ENCODE measurements at regions not wholly inside any gene's neighbourhood (a gene's known extent, or its start where the extent isn't known, plus 50 kb on each side); places are given as distances from the start of the nearest gene placed in this dataset.

DNA sequence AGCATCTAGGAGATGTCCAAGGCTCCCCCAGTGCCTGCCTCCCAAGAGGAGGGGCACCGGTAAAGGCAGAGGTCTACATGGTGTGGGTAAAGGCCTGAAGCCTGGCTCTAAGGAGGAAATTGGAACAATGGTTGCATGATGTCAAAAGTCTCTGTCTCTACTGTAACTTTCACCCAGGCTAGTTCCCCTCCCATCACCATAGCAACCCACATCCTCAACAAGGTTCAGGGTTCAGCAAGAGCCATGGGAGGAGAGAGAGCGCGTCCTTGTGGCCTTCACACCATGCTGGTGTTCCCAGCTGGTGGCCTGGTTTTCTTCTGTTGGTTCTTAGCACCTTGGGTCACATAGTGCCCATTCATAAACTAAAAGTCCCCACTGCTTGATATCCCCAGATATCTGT lies 196.7 kb upstream of the CDH5 start:
- DNase-seq, result no peak

DNA sequence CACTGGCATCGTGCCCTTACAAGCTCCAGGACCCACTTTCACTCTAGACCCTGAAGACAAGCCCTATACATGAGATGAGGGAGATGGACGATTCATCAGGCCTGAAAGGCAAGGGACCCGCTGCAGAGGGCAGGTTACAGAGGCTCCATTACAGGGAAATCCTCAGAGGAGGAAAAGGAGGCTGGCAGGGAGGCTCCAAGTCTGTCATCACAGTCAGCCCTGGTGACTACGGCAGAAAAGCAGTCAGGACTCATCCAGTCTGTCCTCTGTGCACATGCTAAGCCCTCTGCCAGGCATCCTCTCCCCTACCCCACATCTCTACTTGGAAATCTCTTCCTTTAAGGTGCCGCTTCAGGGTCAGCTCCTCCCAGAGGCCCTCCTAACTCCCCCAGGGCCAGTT lies 197.7 kb upstream of the CDH5 start:
- DNase-seq, result no peak

DNA sequence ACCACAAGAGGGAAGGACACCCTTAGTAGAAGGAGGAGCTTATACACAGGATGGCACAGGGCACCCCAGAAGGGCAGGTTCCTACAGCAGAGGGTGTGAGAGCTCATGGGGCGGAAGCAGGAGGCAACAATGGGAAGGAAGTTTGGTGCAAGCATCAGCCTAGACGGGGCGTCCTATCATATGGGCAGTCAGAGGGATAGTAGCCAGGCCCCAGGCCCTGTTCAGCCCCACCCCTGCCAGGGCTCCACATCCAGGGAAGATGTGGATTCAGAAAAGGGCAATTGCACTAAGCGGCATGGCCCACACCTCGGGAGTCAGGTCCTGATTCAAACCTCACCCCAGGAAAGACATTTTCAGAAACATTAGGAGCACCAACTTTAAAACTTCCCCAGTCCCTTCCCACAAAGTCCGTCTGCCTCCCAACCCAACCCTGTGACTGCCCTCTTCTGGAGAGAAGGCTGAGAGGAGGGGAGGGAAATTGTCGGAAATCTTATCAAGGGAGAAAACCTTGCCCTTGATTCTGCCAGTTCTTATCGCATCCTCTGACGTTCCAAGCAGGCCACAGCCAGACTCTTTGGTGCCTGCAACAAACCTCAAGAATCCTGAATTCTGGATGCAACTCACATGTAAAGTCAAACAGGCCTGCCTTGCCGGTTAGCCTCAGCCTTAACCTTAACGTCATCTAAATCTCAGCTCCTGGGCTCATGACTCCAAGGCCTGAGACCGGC lies 198.8 kb upstream of the CDH5 start:
- no peak for DNase-seq

DNA sequence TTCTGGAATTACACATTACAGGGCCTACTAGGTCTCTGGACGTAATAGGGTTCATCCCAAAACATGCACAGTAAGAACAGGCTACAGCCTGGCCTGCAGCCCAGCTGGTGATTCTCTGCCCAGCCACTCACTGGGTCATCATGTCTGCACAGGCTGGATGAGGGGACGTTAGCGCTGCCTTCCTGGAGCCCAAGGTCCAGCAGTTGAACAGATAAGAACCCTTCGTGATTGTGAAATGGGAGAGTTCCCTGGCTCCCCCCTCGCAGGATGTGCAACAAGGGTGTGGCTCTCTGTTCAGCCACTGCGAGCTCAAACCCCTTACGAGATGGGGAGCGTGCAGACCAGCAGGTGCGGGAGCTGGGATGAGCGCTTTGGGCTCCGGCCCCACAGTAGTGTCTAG lies 200.0 kb upstream of the CDH5 start:
- no peak for DNase-seq

DNA sequence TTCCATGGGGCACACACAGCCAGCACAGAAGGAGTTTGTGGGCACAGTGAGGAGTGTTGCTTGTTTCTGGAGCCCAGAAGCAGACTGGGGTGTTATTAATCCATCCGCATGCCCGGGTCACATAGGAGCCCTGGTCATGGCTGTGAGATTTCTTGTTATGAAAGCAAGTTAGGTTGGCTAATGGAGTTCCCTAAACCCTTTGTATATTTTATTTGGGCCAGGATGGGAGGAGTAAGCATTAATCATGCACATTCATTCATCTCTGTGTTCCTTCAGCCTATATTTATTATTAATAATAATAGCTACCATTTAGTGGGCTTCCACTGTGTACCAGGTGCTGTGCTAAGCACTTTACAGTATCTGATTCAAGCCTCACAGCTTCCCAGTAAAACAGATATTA lies 200.6 kb upstream of the CDH5 start:
- DNase-seq, result no peak

DNA sequence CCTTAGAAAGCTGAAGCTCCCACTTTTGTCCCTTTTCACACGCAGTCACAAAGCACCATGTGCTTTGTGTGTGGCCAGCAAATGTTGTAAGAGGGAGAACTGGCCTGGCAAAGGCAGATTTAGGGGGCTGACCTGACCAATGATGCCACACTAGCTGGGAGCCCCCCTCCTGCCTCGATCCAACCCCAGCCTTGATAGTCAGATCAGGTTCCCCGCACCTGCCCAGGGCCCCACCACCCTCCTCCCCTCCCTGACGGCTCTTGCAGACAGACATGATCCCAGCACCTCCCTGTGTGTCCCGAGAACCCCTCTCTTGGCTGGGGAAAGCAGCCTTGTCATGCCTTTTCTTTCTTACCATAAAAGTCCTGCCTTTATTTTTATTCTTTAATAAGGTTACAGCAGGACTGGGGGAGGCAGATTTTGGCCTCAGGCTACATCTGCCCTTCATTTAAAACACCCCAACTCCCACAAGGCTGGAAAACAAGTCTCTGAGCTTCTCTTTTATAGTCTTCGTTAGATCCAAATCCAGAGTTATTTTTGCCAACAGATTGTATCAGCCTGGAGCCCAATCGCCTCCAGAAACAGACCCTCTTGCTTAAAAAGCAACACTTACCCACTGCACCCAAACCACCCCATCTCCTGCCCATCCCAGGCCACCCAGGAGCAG lies 201.8 kb upstream of the CDH5 start:
- no peak for DNase-seq

DNA sequence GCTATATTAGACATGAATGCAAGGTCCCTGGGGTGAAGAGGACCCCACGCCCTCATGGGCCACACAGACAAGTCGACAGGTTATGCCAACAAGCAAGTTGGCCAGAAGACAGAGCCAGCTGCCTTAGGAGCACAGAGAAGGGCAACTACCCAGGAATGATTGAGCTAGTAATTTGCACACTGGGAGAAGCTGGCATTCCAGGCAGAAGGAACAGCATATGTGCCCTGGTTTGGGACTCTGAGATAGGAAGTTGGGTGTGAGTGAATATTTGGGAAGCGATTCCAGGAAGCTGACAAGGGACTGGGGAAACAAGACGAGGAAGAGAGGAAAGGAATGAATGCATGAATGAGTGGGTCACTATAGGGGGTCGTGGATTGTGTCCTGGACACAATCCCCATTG lies 203.7 kb upstream of the CDH5 start:
- DNase-seq, result no peak

DNA sequence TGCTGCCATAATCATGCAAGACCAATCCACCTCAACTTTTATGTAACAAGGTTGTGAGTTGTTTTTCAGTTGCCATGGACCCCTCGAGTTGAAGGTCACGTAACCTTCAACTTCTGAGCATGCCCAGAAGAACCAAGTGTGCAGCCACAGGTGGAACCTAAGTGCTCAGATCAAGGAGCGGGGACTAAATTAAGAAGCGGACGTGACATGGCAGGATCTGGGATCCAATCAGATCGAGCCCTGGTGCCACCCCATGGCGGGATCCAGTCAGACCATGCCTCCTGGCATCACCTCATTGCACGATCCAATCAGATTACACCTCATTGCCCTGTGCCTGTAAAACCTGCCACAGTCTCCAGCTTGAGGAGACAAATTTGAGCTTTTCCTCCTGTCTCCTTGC lies 204.5 kb upstream of the CDH5 start:
- no peak for DNase-seq

DNA sequence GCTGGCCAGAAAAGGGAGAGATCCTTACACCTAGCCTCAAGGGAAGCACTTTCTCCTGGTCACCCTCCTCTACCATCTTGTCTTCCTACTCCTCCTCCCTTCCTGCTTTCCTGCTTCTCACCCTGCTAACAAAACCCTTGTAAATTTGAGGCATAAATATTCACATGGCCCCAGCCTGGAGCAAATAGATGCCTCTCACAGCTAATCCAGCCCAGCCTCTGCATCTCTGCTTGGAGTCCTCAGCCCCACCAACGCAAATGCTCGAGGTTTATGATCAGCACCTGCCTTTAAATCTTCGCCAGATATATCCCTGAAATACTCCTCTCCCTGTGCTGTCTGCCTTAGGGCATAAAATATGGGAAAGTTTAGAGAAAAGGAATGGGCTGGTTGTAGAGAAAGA lies 205.2 kb upstream of the CDH5 start:
- DNase-seq, result no peak

DNA sequence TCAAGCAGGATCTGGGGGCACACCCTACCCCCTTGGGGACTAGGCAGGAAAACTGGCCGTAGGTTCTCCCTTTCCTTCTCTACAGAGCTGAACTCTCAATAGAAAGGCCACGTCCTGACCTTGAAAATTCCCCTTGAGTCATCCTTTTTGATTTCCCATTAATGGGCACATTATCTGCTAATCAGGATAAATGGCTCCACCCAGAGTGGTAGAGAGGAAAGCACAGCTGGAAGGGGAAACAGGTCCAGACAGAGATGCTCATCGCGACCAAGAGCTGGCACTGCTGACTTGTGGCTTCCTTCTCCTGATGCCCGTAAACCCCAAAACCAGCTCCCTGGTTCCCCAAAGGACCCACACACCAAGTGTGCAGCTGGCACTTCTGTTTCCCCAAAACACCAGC lies 206.5 kb upstream of the CDH5 start:
- no peak for DNase-seq

DNA sequence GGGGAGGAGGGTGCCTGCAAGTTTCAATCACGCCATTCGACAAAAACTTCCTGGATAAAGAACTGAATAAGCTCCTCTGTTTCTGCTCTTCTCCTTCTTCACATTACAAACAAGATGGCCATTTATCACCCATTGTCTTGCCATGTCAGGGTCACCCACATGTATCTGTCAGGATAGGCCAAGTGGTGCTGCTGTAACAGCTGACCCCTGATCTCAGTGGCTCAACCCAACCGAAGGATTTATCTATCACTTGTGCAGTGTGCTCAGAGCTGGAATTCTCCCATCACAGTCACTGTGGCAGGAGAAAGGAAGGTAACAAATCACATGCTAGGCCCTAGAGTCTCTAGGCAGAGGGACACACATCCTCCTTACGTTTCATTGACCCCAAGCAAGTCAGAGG lies 210.0 kb upstream of the CDH5 start:
- DNase-seq, result no peak

DNA sequence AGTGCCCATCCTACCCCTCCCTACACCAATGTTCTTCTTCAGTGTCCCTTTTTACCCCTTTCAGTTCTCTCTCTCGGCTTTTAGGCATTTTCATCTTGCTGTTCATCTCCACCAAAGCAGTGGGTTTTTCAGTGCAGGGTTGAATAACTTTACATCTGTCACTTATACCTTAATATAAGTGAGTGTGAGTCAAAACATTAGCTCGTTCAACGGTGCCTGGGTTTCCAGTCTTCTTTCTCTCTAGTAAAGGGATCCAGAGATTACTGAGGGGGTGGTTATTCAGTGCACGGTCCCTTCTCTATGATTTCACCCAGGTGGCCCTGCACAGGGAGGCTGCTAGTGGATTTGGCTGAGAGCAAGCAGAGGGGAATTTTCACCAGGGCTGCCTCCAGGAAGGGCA lies 210.6 kb upstream of the CDH5 start:
- DNase-seq, result no peak

DNA sequence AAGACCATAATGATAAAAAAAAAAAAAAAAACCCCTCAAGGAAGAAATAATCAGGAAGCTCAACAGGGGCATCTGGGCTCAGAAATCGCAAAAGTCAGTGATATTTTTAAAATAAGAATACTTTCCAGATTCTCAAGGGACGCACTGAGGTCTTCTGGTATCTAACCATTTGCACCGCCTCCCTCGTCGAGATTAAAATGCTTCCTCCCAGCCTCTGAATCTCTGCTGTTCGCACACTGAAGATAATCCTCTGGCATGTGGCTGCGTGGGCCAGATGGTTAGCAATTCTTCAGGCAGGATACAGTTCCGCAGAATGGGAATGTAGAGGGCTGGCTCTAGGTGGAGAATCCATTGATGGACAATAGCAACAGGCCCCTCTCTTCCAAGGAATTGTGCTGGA lies 211.7 kb upstream of the CDH5 start:
- no peak for DNase-seq

DNA sequence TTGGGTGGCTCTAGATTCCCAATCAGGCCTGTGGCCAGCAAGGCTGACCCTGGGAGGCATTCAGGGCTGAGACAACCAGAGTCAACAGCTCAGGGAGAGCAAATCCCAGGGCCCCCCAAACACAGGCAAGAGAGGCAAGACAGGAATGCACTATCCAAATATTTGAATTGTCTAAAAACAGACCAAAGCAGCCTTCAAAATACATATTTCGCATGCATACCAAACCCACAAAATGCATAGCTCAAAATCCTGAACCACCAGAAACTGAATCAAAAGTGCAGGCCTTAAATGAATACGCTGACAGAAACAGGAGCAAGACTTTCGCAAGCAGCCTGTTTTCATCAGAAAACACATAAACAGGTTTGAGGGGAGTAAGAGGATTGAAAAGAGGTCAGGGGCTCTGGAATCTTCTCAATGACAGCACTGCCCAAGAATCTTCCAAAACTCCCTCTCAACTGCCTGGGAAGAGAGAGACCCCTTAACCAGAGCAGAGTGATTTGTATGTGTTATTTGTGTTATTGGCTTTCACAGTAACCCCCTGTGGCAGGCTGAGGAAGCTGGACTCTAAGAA lies 213.6 kb upstream of the CDH5 start:
- no peak for DNase-seq

DNA sequence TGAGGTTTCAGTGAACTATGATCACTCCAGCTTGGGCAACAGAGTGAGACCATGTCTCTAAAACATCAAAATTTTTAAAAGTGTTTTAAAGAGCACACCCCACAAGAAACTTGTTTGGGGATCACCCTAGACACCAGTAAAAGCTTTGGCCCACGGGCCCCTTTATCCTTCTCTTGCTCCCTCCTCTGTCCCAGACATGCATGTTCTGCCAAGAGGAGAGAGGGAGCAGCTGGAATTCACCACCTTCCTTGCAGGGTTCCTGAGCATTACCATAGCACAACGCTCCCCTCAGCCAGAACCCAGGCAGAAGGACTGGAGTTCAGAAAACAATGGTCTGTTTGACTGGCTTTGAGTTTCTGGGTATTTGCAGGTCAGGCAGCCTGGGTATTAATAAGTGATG lies 214.3 kb upstream of the CDH5 start:
- DNase-seq, result no peak

DNA sequence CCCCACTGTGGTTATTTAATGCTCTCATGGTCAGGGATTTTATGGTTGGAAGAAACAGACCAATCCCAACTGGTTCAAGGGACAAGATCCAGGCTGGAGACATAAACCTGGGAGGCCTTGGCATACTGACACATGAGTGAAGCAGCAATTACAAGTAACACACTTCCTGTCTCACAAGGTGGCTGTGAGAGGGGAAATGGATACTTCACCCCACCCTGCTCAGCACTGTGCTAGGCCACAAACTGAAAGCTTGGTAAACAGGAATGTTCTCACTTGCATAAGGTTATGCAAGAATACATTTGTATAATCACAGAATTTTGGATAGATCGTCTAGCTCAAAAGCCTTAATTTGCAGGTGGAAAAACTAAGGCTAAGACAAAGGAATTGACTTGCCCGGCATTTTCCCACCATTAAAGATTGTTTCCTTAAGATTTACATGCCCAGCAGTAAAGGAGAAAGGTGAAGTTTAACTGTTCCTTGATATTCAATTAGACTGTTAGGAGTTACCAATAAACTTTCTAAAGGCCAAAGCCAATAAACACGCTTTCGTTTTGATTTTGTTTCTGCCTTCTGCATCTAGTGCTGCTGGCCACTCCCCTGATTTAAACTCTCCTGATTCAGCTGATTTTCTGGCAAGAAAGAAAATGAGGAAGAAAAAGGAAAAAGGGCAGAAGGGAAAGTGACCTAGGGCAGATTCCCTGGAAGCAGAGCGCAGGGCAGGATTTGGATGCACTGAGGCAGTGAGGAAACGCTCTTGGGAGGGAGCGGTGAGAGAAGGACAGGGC lies 215.6 kb upstream of the CDH5 start:
- no peak for DNase-seq

DNA sequence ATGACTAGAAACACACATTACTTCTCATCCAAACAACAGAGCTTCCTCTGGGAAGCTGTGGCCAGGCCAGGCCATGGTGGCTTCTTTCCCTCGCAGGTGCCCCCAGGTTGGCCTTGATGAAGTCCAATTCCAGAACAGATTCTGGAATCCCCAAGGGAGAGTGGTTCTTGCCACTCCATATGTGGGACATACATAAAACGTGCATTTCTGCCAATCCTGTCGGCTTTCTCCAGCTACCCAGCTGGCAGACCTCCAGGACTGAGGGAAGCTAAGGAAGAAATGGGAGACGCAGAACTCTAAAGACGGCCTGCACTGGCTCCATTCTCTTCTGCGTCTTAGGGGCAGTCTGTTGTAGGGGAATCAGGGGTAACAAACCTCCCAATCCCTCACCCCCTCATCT lies 219.2 kb upstream of the CDH5 start:
- no peak for DNase-seq

DNA sequence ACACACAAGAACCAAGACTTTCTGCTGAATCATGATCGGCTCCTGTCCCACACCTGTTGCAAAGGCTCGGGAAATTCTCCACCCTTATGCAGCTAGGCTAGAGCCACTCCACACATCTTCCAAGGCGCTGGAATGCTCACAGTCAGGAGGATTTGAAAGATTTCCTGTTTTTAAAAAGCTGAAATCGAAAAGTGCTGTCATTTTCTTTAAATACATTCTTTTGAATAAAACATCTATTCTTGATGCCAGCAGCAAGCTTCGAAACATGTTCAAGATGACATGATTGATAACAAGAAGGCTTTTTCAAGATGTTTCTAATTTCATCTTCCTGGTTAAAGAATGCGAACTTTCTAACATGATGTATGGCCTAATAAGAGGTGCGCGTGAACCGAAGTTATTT lies 219.7 kb upstream of the CDH5 start:
- DNase-seq, result no peak

DNA sequence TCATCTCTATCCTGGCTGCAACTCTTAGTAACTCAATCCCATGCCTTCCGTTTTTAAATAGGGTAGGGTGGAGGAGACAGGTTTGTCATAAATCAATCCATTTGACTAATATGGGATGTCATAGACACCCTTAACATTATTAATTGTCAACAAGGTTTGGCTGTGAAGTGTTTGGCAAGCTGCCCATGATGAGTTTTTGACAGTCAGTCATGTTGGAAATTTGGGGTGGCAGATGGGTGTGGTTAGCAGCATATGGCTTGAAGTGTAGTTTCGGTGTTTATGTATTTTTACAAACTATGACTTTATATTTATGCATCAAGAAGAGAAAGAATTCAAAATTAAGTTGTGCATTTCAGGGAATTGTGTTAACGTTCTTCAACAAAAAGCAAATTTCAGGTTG lies 221.8 kb upstream of the CDH5 start:
- DNase-seq, result no peak

DNA sequence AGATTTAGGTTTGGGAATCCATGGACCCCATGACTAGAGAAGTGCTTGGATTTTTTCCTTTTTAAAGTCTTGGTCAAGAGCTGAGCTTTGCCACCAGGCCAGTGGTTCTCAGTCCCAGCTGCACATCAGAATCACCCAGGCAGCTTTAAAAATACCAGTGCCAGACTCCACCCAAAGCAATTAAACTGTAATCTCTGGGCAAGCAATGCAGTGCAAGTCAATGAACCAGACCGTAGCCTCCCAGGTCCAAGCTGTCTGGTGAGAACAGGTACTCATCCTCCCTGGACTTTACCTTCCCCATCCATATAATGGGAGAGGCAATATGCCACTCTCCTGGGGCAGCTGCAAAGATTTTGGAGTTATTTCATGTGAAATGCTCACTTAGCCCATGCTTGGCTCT lies 223.1 kb upstream of the CDH5 start:
- no peak for DNase-seq

DNA sequence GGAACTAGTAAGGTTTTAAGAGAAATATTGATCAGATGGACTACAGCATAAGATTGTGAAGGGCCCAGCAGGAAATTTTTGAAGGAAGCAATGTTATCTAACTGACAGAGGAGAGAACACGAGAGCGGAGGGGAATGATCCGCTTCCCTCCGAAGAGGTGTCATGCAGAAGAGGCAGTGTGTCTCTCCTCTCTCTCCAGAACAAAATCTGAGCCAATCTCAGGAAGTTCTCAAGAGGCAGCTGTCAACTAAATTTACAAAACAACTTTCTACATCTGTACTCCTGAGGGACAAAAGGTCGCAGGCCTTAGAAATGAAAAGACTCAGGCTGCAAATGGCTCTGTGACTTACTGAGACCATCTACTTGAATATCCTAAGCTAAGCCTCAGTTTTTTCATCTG lies 224.6 kb upstream of the CDH5 start:
- no peak for DNase-seq

DNA sequence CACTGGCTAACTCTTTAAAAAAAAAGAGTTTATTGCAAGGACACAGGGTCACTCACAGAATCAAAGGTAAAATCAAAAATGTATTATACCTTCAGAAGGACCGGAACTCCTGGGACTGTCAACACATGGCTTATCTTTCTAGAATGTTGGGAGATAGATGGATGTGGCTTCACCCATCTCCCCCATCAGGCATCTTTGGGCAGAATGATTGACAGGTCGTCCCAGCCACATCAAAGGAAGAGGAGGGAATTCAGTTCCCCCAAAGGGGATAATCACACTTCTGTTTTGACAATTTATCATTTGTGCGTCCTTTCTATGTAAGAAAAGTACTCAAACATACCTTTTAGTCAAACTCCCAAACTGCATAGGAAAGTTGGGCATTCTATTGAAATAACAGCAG lies 228.6 kb upstream of the CDH5 start:
- no peak for DNase-seq

DNA sequence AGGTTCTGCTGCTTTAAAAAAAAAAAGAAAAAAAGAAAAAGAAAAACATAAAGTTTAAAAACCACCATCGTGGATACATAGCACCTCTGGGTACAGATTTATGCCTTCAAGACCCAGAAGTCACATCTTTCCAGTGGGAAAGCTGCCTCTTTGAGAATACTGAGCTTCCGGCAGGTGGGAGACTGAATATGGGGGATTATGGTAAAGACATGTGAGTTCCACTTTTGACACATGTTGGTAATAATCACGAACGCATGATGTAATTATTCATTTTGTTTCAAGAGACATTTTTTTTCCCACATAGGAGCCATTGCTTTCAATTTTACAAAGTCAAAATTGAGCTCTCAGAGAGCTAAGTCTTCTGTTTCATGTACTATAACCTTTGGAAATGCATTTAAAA lies 229.7 kb upstream of the CDH5 start:
- no peak for DNase-seq

DNA sequence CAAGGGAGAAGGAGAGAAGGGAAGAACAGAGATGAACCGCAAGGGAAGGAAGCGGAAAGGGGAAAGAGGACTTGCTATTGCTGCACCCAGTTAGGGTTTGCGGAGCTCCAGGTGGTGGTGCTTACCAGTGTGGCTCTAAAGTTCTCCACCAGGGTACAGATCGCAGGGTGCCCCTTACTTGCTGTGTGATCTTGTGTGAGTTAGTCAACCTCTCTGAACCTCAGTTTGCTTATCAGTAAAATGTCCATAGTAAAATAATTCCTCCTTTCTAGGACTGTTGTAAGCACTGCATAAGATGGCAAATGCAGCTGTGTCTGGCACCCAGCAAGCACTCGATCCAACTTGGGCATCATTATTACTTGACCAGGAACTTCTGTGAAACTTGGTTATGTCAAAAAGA lies 230.7 kb upstream of the CDH5 start:
- DNase-seq, result no peak
